ENCODE measurements at regions not wholly inside any gene's neighbourhood (a gene's known extent, or its start where the extent isn't known, plus 50 kb on each side); places are given as distances from the start of the nearest gene placed in this dataset.

DNA sequence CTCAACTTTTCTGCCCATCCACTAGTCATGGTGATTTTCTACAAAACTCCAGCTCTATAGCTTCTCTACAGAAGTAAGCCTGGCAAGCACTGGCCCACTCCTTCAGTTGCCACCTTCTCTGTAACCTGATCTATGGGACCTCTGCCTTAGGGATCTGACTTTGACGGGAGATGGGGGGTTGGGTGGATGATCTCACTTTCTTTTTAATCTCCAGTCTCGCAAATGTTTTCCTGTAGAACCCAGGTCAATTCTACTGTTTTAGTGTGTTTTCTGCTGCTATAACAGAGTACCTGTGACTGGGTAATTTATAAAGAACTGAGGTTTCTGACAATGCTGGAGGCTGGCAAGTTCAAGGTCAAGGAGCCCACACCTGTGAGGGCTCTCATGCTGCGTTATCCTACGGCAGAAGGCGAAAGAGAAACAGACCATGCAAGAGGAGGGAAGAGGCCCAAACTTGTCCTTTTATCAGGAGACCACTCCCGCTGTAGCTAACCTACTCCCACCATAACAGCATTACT lies 189.9 kb upstream of the THRB start:
- ChIA-PET POLR2A (no interaction called here), CTCF (interaction anchor here (0.6 to 3.5 kb wide), 21 partner anchors 10 to 796 kb away, joined by 3 to 49 read pairs (median 5); no protein-coding TSS in a partner anchor)
- TF ChIP-seq, protein P1, sequence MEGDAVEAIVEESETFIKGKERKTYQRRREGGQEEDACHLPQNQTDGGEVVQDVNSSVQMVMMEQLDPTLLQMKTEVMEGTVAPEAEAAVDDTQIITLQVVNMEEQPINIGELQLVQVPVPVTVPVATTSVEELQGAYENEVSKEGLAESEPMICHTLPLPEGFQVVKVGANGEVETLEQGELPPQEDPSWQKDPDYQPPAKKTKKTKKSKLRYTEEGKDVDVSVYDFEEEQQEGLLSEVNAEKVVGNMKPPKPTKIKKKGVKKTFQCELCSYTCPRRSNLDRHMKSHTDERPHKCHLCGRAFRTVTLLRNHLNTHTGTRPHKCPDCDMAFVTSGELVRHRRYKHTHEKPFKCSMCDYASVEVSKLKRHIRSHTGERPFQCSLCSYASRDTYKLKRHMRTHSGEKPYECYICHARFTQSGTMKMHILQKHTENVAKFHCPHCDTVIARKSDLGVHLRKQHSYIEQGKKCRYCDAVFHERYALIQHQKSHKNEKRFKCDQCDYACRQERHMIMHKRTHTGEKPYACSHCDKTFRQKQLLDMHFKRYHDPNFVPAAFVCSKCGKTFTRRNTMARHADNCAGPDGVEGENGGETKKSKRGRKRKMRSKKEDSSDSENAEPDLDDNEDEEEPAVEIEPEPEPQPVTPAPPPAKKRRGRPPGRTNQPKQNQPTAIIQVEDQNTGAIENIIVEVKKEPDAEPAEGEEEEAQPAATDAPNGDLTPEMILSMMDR (IDR thresholded peaks at IDR 0.05; ENCODE audit: low read depth, low read length): no peak

GRCh38 chr3:24686808-24687207 lies 192.2 kb upstream of the THRB start:
- CTCF ChIA-PET: interaction anchor here (1.0 to 1.1 kb wide), 2 partner anchors 12 to 423 kb away, joined by 4 to 5 read pairs; no protein-coding TSS in a partner anchor
- TF ChIP-seq, protein P1 (IDR thresholded peaks at IDR 0.05; ENCODE audit: low read depth, low read length): no peak
- POLR2A ChIA-PET: no interaction called here

More for the DNA sequence above, 189.9 kb upstream of the THRB start:
- DNase-seq (ENCODE audit: low read depth, low spot score): no peak
- Histone ChIP-seq H3K4me3 (ENCODE audit: low read depth, low read length) (no peak overlapping the region), H3K27me3 (ENCODE audit: control insufficient read depth, insufficient read depth, low read length) (no peaks in the 10 kb centered on the region), H3K9me3 (ENCODE audit: control insufficient read depth, insufficient read depth, low read length) (no peaks in the 10 kb centered on the region), H3K27ac (ENCODE audit: low read depth, low read length) (no peak overlapping the region)

DNA sequence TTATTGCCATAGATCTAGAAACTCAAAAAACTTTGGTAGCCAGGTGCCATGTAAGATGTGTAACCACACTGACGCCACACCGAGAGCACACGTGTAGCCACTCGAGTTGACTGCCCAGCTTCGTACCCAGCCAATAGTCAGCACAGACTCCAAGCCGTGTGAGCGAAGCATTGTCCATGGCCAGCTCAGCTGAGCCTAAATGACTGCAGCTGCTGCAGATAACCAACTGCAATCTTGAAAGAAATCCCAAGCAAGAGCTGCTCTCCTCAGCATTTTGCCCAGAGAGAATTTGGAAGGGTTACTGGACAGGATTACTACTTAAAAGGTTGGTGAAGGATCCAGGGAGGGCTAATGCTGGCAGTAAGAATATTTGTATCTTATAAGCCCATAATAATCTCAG lies 193.0 kb upstream of the THRB start:
- no peak for DNase-seq (ENCODE audit: low read depth, low spot score)
- Histone ChIP-seq H3K27me3 (ENCODE audit: control insufficient read depth, insufficient read depth, low read length) (no peaks in the 10 kb centered on the region), H3K27ac (ENCODE audit: low read depth, low read length) (no peak overlapping the region), H3K4me3 (ENCODE audit: low read depth, low read length) (no peak overlapping the region), H3K9me3 (ENCODE audit: control insufficient read depth, insufficient read depth, low read length) (no peaks in the 10 kb centered on the region)
- TF ChIP-seq, protein P1 (IDR thresholded peaks at IDR 0.05; ENCODE audit: low read depth, low read length): no peak
- CTCF ChIA-PET: interaction anchor here (1.0 to 2.2 kb wide), 3 partner anchors 8 to 424 kb away, joined by 3 to 9 read pairs (median 4); no protein-coding TSS in a partner anchor
- POLR2A ChIA-PET: no interaction called here

More at GRCh38 chr3:24686808-24687207, 192.2 kb upstream of the THRB start:
- no peak overlapping the region for H3K27ac ChIP-seq (ENCODE audit: low read depth, low read length)
- no peaks in the 10 kb centered on the region for H3K9me3 ChIP-seq (ENCODE audit: control insufficient read depth, insufficient read depth, low read length)
- DNase-seq (ENCODE audit: low read depth, low spot score): no peak
- no peaks in the 10 kb centered on the region for H3K27me3 ChIP-seq (ENCODE audit: control insufficient read depth, insufficient read depth, low read length)
- H3K4me3 ChIP-seq (ENCODE audit: low read depth, low read length): no peak overlapping the region

DNA sequence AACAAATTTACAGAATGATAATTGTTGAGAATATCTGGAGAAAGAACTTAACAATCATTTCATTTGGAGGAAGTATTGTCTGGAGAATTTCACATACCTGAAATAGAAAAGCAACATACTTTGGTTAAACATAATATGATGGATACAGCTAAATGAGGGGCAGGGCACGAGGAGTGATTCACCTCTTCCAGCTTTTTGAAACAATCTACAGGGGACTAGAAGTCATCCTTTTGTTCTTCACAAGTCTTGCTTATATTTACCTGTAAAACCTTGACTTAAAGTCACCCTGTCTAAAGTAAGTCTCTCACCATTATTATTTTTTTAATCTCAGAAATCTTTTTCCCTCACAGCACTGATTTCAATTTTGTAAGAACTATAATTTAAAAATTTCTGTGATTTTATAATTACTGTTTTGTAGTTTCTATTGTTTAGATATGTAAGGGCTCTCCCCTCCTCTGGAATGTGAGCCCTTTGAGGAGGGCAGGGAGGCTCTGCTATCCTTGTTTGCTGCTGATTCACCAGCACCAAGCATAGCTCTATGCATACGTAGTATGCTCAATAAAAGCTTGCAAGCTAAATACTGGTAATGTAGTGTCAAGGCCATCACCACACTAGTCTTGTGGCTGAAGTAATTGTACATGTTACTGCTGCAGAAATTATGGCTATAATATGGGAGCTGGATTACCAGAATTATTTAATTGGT lies 193.9 kb upstream of the THRB start:
- DNase-seq (ENCODE audit: low read depth, low spot score): no peak
- Histone ChIP-seq H3K9me3 (ENCODE audit: control insufficient read depth, insufficient read depth, low read length) (no peaks in the 10 kb centered on the region), H3K27me3 (ENCODE audit: control insufficient read depth, insufficient read depth, low read length) (no peaks in the 10 kb centered on the region), H3K27ac (ENCODE audit: low read depth, low read length) (no peak overlapping the region), H3K4me3 (ENCODE audit: low read depth, low read length) (no peak overlapping the region)
- ChIA-PET CTCF (interaction anchor here (1.0 to 2.2 kb wide), 3 partner anchors 9 to 424 kb away, joined by 3 to 9 read pairs (median 3); no protein-coding TSS in a partner anchor), POLR2A (no interaction called here)
- TF ChIP-seq, protein P1 (IDR thresholded peaks at IDR 0.05; ENCODE audit: low read depth, low read length): no peak

DNA sequence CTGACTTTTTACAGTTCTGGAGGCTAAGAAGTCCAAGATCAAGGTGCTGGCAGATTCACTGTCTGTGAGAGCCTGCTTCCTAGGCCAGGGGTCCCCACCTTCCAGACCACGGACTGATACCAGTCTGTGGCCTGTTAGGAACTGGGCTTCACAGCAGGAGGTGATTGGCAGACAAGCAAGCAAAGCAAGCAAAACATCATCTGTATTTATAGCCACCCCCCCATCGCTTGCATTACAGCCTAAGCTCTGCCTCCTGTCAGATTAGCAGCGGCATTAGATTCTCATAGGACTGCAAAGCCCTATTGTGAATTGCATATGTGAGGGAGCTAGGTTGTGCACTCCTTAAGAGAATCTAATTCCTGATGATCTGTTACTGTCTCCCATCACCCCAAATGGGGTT lies 194.7 kb upstream of the THRB start:
- CTCF ChIA-PET: interaction anchor here (1.6 to 2.2 kb wide), 2 partner anchors 9 to 425 kb away, joined by 3 to 9 read pairs; no protein-coding TSS in a partner anchor
- Histone ChIP-seq H3K27me3 (ENCODE audit: control insufficient read depth, insufficient read depth, low read length) (no peaks in the 10 kb centered on the region), H3K4me3 (ENCODE audit: low read depth, low read length) (no peak overlapping the region), H3K9me3 (ENCODE audit: control insufficient read depth, insufficient read depth, low read length) (no peaks in the 10 kb centered on the region), H3K27ac (ENCODE audit: low read depth, low read length) (no peak overlapping the region)
- no peak for DNase-seq (ENCODE audit: low read depth, low spot score)
- TF ChIP-seq, protein P1 (IDR thresholded peaks at IDR 0.05; ENCODE audit: low read depth, low read length): no peak
- POLR2A ChIA-PET: no interaction called here
